Cerebellar cortex (tissue), 1 donor: ENCODE measurements at regions not wholly inside any gene's neighbourhood (a gene's known extent, or its start where the extent isn't known, plus 50 kb on each side); places are given as distances from the start of the nearest gene placed in this dataset.

Source experiments
- DNase-seq: peaks from one replicate; pipeline ENCODE4 v3.0.0-alpha.2; 2015; ENCODE audit warnings: low spot score

DNA sequence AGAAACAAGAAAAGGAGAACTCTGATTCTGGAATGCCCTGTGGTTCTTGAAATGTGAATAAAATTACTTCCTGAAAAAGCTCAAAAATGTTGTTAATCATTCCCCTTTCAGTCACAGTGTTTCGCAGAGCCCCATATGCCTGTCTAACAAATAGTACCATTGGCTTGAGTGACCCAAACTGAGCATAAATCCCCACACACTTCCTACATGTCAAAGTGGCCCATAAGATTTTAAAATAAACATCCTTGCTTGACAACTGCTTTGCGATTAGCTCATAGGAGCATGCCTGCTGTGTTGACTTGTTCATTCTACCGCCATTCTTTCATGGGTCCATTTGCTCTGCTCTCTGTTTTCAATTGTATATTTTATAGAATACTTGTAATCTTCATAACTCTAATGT is 377.8 kb upstream of the SMIM21 start:
- DNase-seq = no peak

DNA sequence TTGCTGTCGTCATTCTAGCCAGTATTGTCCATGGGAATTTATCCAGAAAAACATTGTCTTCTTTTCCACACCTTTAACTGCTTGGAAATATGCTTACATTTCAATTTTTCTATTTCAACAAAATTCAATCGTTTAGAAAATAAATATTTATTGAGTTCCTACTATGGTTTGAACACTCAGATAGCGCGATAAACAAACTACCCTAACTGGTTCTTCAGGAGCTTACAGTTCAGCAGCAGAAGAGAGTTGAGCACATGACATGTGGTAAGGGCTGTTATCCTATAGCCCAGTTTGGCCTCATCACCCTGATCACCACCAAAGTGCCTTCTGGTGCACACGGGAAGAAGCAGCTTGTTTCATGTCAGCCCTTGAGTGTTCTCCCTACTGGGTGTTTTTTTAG is 375.2 kb upstream of the SMIM21 start:
- no peak for DNase-seq

DNA sequence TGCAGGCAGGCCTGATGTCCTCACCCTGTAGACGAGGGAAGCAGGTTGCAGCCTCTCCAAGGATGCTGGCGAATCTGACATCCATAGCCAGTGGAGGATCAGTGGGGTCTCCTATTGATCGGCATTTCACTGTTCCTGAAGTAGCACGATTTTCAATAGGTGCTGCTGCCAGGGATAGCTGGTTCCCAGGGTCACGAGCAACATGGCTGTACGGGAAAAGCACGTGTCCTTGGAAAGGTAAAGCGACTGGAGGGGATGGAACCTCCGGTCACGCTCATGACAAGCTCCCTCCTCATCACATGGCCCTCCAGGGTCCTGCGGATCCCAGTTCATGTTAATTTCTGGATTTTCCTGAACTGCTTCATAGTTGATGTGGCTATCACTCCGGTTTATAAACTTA is 373.7 kb upstream of the SMIM21 start:
- no peak for DNase-seq

- no peak for DNase-seq
Measured at GRCh38 chr18:75800331-75800648, 372.8 kb upstream of the SMIM21 start.

DNA sequence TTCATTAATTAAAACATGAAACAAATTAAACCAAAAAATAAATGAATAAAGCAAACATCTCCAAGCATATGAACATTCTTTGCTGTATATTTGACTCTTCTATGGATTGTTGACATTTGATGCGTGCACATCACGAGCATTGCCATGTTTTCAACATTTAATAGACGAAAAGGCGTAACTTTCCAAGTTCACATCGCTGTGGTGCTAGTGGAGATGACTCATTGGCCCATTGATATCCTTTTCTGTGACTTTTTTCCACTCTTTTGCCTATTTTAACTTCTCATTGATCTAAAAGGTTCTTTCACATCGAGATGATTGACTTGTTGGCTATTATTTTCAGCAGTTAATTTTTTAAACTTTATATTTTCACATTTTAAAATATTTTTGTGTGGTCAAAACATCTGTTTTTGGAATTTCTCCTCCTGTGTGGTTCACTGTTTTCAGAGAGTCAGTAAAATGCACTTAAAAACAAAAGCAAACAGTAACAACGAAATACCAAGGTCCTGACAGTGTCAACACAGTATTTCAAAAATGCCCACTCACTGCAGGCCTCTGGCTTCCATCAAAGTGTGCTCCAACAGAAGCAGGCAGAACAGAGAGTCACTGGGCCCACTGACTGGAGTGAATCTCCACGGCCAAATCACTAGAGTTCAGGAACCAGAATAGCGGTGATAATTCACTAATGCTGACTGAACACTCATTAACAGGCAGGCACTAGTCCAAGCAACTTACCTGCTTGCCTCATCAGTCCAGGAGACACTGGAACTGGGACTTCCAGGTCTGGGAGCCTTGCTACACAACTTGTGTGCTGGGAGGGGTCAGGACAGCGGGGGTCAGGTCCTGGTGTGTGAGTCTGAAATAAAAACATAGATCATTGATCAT is 372.2 kb upstream of the SMIM21 start:
- no peak for DNase-seq

DNA sequence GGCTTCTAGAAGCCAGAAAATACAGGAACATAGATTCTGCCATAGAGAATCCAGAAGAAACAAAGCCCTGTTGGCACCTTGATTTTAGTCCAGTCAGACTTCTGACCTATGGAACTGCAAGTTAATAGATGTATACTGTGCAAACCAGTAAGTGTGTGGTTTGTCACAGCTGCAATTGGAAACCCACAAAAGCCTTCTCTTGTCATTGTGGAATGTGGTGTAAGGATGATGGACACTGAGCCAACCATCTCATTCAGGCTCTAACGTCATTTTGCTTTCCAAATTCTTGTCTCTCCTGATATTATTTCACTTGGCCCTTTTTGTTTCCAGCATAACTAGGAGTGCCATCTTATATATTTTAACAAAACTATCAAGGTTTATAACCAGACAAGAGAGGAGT is 369.5 kb upstream of the SMIM21 start:
- DNase-seq = no peak

DNA sequence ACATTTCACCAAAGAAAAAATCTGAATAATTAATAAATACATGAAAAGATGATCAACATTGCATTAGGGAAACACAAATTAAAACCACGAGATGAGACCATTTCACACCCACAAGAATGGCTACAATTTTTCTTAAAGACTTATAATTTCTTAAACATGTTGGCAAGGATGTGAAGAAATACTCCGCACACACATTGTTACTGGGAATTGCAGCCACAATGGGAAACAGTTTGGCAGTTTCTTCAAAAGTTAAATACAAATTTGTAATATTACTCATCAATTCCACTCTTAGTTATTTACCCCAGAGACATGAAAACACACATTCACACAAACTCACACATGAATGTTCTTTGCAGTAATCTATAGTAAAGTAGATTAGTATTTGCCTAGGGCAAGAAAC is 363.3 kb upstream of the SMIM21 start:
- DNase-seq = no peak

DNA sequence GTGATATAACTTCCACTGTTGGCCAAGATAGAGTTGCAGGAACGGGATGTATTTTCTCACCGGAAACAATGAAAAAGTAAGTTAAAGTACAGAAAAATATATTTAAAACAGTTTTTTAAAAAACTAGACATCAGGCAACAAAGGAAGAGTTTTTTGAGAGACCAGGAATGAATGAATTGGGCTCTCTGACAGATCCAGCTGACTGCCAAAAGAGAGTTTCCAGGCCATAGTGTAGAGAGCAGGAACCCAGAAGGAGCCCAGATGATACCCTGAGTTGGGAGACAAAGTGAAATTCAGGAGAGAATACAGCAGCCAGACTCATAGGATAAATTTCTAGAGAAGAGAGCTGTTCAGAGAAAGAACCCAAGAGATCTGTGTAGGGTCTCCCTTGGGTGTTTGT is 362.6 kb upstream of the SMIM21 start:
- DNase-seq = no peak

DNA sequence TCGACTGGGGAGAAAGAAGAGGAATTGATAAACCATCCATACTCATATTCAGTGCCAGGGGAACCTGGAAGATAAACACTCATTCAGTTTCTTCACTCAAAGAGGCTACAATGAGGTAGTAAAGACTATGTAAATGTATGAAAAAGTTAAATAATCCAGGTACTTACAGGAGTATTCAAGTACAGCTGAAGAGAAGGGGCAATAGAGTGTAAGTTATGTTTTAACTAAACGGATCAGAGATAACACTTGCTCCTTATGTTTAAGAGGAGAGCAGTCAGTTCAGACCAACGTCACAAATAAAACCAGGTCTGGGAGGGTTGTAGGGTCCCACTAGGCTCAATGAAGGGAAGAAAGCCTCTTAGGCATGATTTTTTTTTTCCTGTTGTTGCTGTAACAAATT is 358.3 kb upstream of the SMIM21 start:
- DNase-seq = no peak

- DNase-seq = no peak
Measured at GRCh38 chr18:75785206-75785605, 357.7 kb upstream of the SMIM21 start.

GRCh38 chr18:75784390-75784789 is 356.9 kb upstream of the SMIM21 start:
- DNase-seq = no peak

- DNase-seq = no peak
Measured at GRCh38 chr18:75783566-75784281, 356.2 kb upstream of the SMIM21 start.

- DNase-seq = no peak
Measured at GRCh38 chr18:75782826-75783225, 355.3 kb upstream of the SMIM21 start.

DNA sequence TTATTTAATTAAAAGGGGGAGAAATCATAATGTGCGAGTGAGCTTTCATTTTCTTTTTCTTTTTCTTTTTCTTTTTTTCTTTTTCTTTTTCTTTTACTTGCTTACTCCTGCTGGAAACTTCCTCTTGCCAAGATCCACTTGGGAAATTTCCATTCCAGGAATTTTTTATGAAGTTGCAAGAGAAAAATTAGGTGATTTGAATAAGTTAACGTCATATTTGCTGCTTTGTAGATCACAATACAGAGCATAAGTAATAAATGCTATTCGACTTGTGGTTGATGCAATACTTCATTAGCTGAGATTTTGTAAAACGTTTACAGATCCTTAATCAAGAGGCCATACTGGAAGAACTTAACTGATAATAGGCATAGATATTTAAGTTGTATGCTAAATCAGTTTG is 354.7 kb upstream of the SMIM21 start:
- no peak for DNase-seq

- no peak for DNase-seq
Measured at GRCh38 chr18:75779910-75780309, 352.4 kb upstream of the SMIM21 start.

DNA sequence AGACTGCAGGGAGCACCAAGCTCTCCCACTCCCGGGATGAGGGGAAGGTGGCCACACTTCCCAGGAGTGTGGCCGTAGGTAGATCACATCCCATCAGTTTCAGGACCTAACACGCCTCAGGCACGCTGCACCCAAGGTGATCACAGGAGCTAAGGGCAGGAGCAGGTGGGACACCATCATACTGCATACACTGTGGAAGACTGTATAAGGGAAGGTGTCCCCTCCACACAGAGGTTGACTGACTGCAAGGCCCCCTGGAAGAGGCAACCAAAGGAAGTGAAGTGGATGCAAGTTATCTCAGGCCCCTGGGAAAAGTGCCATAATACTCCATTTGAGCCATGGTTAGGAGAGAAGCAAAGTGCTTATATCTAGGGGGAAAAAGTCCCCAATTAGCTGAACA is 351.9 kb upstream of the SMIM21 start:
- DNase-seq = no peak

DNA sequence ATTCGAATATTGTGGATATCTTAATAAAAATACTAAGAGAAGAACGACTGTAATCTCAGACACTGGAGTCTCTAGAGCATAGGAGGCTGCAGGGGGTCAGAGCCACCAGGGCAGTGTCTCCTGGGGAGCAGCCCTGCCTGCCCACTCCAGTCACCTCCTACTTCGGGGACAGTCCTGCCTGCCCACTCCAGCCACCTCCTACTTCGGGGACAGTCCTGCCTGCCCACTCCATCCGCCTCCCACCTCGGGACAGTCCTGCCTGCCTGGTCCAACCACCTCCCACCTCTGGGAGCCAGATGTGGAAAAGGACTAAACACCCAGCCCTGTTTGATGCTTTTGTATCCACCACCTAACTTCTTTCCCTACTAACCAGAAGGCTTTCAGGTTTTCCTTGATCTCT is 350.1 kb upstream of the SMIM21 start:
- no peak for DNase-seq

DNA sequence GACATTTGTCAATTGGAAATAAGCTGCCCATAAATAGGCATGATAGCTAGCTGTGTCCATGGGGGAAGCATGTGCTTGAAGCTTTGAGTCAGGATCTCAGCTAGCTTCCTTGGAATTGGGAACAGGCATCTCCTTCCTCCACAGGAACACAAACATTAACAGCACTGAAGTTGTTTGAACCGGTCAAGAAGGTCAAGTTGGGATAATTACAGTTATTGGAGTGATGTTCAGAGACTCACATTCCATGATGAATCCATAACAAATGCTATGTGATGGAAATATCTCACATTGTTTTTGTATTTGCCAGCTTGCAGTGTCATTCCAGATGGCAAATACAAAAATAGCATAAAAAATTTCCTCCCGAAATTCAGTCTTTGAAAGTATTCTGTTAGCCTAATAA is 347.6 kb upstream of the SMIM21 start:
- no peak for DNase-seq

GRCh38 chr18:75773618-75774017 is 346.1 kb upstream of the SMIM21 start:
- no peak for DNase-seq

DNA sequence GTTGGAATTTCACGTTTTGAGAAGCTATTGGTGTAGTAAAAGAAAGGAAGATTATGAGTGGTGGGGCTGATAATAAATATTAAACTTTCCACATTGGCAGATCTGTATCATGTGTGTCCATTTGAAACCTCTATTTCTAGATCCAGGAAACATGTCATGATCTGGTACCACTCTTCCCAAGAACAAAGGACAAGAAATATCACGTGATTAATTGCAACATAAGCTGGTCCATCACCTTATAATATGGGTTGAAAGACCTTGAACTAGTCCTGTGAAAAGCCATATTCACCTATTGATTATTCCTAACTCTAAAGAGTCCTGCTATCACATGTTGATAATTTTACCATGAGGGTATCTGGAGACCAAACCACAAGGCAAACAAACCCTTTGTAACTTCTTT is 335.3 kb upstream of the SMIM21 start:
- no peak for DNase-seq

GRCh38 chr18:75760208-75760607 is 332.7 kb upstream of the SMIM21 start:
- DNase-seq = no peak

GRCh38 chr18:75757951-75758350 is 330.4 kb upstream of the SMIM21 start:
- DNase-seq = no peak

DNA sequence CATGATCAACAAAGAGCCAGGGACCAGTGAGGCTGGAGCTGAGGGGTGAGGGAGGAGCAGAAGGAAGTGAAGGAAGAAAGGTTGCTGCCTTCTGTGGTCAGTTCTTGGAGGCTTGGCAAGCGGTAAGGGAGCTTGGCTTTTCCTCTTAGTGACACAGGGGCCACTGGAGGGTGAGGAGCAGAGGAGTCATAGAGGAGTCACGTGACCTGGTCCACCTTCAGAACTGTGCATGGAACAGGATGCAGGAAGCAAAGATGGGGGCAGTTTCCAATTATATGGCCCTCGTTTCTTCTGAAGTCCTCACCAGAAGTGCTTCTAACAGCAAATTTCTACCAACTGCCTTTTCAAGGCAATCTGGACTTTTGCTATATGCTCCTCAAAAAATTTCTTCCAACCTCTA is 326.9 kb upstream of the SMIM21 start:
- DNase-seq = no peak

DNA sequence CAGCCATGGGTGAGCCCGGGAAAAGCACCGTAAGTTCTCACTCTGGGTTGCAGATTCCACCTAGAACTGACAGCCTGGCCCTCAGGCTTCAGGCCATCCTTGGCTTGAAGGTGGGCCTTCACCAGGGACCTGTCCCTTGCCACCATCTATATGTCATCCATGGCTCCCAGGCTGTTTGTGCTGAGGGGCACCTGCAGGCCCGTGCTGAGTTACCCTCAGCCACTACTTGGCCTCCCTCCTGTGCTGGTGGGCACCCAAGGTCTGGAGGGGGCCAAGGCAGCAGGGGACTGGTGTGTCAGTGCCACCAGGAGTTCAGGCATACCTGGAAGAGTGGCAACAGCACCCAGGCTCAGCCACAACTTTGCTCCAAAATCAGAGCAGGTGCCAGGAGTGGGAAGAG is 326.2 kb upstream of the SMIM21 start:
- DNase-seq = no peak
